ENCODE measurements at regions not wholly inside any gene's neighbourhood (a gene's known extent, or its start where the extent isn't known, plus 50 kb on each side); places are given as distances from the start of the nearest gene placed in this dataset.

DNA sequence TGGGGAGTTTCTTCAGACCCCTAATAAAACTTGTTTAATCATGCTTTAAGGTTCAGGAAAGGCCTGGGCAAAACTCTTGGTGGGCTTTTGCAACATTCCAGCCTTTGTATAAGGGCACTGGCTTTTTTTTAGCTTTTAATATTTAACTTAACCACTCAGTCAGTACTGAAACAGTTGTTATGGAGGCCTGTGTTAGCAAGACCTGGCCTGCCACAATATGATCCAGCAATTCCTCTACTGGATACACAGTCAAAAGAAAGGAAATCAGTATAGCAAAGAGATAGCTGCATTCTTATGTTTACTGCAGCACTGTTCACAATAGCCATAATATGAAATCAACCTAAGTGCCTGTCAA, 75.1 kb upstream of the COG2 start:
- TF ChIP-seq CTCF (IDR thresholded peaks at IDR 0.05), result no peak
- TF ChIP-seq POLR2A (IDR thresholded peaks at IDR 0.05), result no peak
